NCI-H748 (cell line): ENCODE measurements at regions not wholly inside any gene's neighbourhood (a gene's known extent, or its start where the extent isn't known, plus 50 kb on each side); places are given as distances from the start of the nearest gene placed in this dataset.
"Not testable (repeated sequence)": the region's sequence is repeated elsewhere in the genome, so short reads cannot be mapped to it uniquely, and the experiment has no call there.

Source experiments
- DNase-seq: peaks from one replicate; lab custom pipeline; 2025; ENCODE audit not compliant: unreplicated experiment; lab: John Stamatoyannopoulos, UW

- no peak for DNase-seq
Measured at GRCh38 chr3:187540847-187541246, 129.3 kb downstream of the SST start.

GRCh38 chr3:187536185-187536584, 134.0 kb downstream of the SST start:
- no peak for DNase-seq

GRCh38 chr3:187533797-187534196, 136.4 kb downstream of the SST start:
- DNase-seq = no peak

GRCh38 chr3:187531831-187532230, 138.4 kb downstream of the SST start:
- no peak for DNase-seq

- DNase-seq = no peak
Measured at GRCh38 chr3:187522890-187523289, 147.3 kb downstream of the SST start.

DNA sequence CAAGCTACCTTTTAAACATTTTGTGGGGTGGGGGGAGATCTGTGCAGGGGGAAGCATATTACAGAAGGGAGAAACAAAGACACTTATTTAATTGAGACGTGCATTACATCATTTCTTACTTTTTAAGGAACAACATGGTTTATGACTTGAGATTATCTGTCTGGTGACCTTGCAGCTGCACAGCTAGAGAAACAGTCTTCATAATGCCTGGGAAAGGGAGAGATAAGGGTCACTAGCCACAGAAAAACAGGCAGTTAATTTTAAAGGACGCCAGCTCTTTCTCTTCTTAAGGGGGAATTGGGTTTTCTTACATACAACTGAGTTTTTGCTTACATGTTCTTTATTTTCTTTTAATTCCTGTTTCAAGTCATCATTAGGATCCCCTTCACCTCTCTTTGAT, 147.9 kb downstream of the SST start:
- DNase-seq = no peak

DNA sequence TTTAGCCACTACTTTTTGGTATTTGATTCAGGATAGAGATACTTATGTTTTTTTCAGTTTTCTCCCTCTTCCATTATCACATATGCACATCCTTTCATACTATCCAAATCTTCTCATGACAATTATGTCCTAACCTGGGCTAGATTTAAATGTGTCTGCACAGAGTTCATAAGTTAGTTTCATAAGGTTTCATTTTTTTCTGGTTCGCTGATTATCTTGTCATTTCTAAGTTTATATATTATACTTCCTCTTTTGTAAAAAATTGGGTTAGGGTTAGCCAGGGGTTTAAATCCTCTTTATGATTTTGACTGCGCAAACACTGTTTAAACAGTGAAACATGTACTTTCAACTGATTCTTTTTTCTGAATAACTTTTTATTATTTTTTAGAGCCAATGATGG, 148.6 kb downstream of the SST start:
- DNase-seq = no peak

GRCh38 chr3:187520027-187520945, 149.9 kb downstream of the SST start:
- DNase-seq = no peak

DNA sequence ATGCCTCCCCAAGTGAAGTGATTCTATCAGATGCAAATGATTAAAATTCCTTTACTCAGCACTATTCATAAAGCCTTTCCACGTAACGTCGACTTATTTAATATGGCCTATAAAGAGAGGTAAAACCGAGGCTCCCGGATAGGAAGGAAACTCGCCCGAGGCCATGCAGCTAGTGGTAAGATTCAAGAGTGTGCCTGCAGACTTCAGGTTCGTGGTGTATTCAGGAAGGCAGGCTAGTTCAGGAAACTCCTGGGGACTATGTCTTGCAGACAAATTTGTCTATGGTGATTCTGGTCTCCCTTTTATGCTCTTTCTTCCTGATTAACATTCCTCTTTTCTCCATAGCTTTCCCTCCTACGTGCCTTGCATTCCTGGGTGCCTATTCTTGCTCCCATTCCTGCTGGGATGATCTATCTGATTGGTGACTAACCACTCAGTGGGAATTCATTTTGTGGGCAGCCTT, 150.7 kb downstream of the SST start:
- DNase-seq = no peak

GRCh38 chr3:187518616-187519015, 150.4 kb downstream of the RTP4 start:
- no peak for DNase-seq

DNA sequence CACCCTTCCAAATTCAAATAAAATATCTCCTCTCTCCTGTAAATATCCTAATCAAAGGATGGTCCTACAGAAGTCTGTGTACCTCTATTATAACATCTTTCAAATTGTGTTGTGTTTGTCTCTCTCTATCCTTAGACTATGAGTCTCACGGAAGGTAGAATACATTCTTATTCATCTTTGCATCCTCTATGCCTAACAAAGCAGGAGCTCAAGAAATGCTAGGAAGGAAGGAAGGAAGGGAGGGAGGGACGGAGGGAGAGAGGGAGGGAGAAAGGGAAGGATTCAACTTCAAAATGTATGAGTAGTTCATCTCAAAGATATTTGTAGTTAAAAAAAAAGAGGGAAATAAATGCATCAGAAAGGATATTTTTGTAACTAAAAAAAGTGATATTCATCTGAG, 150.0 kb downstream of the RTP4 start:
- no peak for DNase-seq

GRCh38 chr3:187516446-187517185, 148.4 kb downstream of the RTP4 start:
- DNase-seq = no peak

DNA sequence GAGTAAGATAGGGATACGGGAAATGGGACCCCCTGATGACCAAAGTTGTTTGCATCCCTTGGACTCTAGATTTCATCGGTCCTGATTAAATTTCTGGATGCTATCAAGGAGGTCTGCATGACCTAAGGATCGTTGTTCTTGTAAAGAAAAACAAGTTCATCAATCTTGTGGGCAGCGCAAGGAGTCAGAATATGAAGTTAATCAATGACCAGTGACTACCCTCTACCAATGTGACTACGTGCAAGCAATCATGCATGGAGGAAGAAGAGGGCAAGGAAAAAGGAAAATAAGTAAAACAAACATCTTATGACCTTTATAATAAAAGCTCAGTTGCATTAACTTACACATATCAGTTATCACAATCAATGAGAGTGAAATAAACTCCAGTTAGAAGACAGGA, 139.7 kb downstream of the RTP4 start:
- no peak for DNase-seq

GRCh38 chr3:187507266-187507665, 139.1 kb downstream of the RTP4 start:
- DNase-seq = no peak

GRCh38 chr3:187504435-187504834, 136.2 kb downstream of the RTP4 start:
- DNase-seq = no peak

- no peak for DNase-seq
Measured at GRCh38 chr3:187498211-187498724, 130.1 kb downstream of the RTP4 start.

DNA sequence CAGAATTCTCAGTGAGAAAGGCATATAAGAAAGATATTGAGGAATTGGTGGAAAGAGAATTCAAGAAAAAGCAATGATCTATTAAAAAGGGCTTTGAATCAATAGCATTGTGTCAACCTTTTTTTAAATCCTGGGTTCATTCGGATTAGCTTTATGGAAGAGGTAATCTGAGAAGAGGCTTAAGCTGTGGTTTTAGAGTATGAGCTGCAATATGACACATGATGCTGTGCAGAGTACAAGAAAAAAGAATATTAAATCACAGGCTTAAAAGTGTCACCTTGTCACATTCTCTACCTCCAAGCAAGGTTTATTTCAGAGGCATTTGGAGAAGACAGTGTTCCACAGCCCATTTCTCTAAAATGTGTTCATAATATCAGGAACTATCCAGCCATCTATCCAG, 128.9 kb downstream of the RTP4 start:
- no peak for DNase-seq

DNA sequence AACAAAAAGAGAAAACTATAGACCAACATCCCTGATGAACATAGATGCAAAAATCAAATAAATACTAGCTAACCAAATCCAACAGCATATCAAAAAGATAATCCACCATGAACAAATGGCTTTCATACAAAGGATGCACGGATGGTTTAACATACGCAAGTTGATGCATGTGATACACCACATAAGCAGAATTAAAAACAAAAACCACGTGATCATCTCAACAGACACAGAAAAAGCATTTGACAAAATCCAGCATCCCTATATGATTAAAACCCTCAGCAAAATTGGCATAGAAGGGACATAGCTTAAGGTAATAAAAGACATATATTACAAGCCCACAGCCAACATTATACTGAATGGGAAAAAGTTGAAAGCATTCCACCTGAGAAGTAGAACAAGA, 125.9 kb downstream of the RTP4 start:
- not testable (repeated sequence) for DNase-seq

DNA sequence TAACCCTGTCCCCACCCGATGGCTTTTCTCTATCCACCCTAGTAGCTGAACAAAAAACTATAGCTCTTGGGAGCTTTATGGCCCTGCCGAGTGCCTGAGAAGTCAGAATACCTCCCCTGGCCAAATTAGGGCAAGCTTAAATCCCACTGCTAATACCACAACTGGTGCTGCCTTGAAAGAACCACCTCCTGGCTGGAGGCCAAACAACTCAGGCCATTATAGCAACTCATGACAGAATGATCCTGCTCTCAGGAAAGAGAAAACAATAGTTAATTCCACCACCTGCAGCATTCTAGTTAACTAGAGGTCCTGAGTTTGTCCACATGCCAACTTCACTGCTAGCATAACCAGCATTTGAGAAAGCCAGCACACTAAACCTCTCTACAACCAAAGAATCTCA, 123.2 kb downstream of the RTP4 start:
- DNase-seq = no peak

DNA sequence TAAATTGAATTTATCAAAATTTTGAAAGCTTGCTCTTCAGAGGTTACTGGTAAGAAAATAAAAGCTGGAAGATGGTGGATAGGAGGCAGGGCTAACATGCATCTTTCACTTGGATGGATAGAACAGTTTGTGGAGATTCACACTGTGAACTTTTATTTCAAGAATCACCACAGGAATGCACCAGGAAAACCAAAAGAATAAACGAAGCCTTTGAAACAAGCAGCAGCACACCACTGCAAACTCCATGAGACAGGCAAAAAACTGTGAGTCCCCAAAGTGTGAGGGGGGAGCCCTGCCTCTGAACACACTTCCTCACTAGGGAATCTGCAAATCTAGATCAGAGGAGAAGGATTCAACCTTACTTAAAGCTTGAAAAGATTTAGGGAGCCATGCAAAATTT, 122.2 kb downstream of the RTP4 start:
- no peak for DNase-seq

DNA sequence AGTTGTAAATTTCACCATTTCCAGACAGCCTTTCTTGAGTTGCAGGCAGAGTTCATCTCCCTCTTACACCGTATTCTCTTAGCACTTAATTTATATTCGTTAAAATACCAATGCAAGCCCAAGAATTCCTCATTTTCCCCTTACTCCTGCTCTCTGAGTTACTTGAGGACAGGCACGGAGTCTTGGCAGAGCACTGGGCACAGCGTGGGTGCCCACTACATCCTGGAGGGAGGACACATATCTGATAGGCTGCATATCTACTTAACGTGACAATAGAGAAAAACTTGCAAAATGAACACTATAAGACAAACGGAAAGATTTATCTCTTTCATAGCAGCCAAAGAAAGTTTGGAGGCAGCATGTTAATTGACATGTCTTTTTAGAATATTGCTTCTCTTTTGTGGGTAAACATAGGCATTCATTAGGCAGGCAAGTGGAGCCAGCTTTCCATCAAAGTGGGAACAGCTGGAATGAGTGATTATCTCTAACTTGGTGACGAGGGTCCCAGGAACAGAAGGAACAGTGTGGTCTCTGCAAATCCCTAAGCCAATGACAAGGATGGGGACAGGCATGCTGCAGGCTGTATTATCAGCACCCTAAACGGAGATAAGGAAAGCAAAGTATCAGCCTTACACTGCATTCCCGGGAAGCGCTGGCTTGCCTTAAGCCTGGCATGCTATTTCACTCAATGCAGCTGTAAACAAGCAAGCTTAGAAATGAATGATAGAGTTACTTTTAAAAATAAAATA, 116.5 kb downstream of the RTP4 start:
- no peak for DNase-seq
